H9 (cell line): ENCODE measurements at regions not wholly inside any gene's neighbourhood (a gene's known extent, or its start where the extent isn't known, plus 50 kb on each side); places are given as distances from the start of the nearest gene placed in this dataset.

Experiments used
- DNase-seq: peaks from one replicate; pipeline ENCODE4 v3.0.0-alpha.2; 2017
- H2AFZ ChIP-seq: one replicate; pipeline ENCODE4 v1.6.1; 2013; ENCODE audit warnings: mild to moderate bottlenecking, low read length, control low read depth, moderate library complexity
- H2AK5ac ChIP-seq: 2 replicates; pipeline ENCODE4 v1.6.1; 2013; ENCODE audit warnings: low read length, control low read depth, mixed read lengths; ENCODE audit not compliant: insufficient read length
- H2BK120ac ChIP-seq: one replicate; pipeline ENCODE4 v1.6.1; 2013; ENCODE audit warnings: low read depth, mild to moderate bottlenecking, low read length, control low read depth, inconsistent platforms; ENCODE audit not compliant: poor library complexity, severe bottlenecking
- H2BK12ac ChIP-seq: 2 replicates; pipeline ENCODE4 v1.6.1; 2013; ENCODE audit warnings: low read length, control low read depth, mixed read lengths, low read depth; ENCODE audit not compliant: insufficient read length
- H2BK15ac ChIP-seq: 2 replicates; pipeline ENCODE4 v1.6.1; 2013; ENCODE audit warnings: low read depth, low read length, control low read depth
- H2BK20ac ChIP-seq: one replicate; pipeline ENCODE4 v1.6.1; 2013; ENCODE audit warnings: low read depth, mild to moderate bottlenecking, low read length, control low read depth, inconsistent platforms; ENCODE audit not compliant: poor library complexity, severe bottlenecking
- H2BK5ac ChIP-seq: 2 replicates; pipeline ENCODE4 v1.6.1; 2013; ENCODE audit warnings: low read length, control low read depth, mixed read lengths; ENCODE audit not compliant: insufficient read length
- H3K14ac ChIP-seq: 2 replicates; pipeline ENCODE4 v1.6.1; 2013; ENCODE audit warnings: low read length, control low read depth; ENCODE audit not compliant: insufficient read depth
- H3K18ac ChIP-seq: 2 replicates; pipeline ENCODE4 v1.6.1; 2013; ENCODE audit warnings: low read depth, mild to moderate bottlenecking, mixed read lengths, low read length, control low read depth; ENCODE audit not compliant: insufficient read length
- H3K23ac ChIP-seq: 2 replicates; pipeline ENCODE4 v1.6.1; 2013; ENCODE audit warnings: low read length, control low read depth, mixed read lengths, low read depth; ENCODE audit not compliant: insufficient read length
- H3K23me2 ChIP-seq: 2 replicates; pipeline ENCODE4 v1.6.1; 2013; ENCODE audit warnings: low read depth, mild to moderate bottlenecking, mixed read lengths, low read length, control low read depth; ENCODE audit not compliant: insufficient read length, poor library complexity, severe bottlenecking
- H3K27ac ChIP-seq: 2 replicates; pipeline ENCODE4 v1.5.1; 2013; ENCODE audit warnings: low read length, control low read depth, mixed read lengths, low read depth; ENCODE audit not compliant: insufficient read length
- H3K27me3 ChIP-seq: 2 replicates; pipeline ENCODE4 v1.6.1; 2013; ENCODE audit warnings: low read length, control low read depth, inconsistent platforms; ENCODE audit not compliant: insufficient read depth
- H3K4ac ChIP-seq: 2 replicates; pipeline ENCODE4 v1.6.1; 2013; ENCODE audit warnings: low read depth, mild to moderate bottlenecking, control low read depth, inconsistent platforms, low read length, moderate library complexity
- H3K4me1 ChIP-seq: 2 replicates; pipeline ENCODE4 v1.6.1; 2013; ENCODE audit warnings: low read length, control low read depth, inconsistent platforms; ENCODE audit not compliant: insufficient read depth
- H3K4me2 ChIP-seq: 2 replicates; pipeline ENCODE4 v1.6.1; 2013; ENCODE audit warnings: low read length, control low read depth, mixed read lengths; ENCODE audit not compliant: insufficient read length, insufficient read depth
- H3K56ac ChIP-seq: 2 replicates; pipeline ENCODE4 v1.6.1; 2013; ENCODE audit warnings: low read depth, mild to moderate bottlenecking, mixed read lengths, low read length, control low read depth; ENCODE audit not compliant: insufficient read length
- H3K79me1 ChIP-seq: 2 replicates; pipeline ENCODE4 v1.6.1; 2013; ENCODE audit warnings: low read depth, mild to moderate bottlenecking, moderate library complexity, low read length, control low read depth, inconsistent platforms; ENCODE audit not compliant: insufficient read depth, poor library complexity, severe bottlenecking
- H3K79me2 ChIP-seq: 2 replicates; pipeline ENCODE4 v1.6.1; 2013; ENCODE audit warnings: low read length, control low read depth, inconsistent platforms; ENCODE audit not compliant: insufficient read depth
- H3K9ac ChIP-seq: 2 replicates; pipeline ENCODE4 v1.6.1; 2013; ENCODE audit warnings: low read length, control low read depth, mixed read lengths; ENCODE audit not compliant: insufficient read length; ENCODE audit errors: extremely low read depth
- H3K9me3 ChIP-seq: one replicate; pipeline ENCODE4 v1.6.1; 2013; ENCODE audit warnings: low read depth, low read length, inconsistent platforms; ENCODE audit not compliant: control insufficient read depth
- H3T11ph ChIP-seq: one replicate; pipeline ENCODE4 v1.6.1; 2013; ENCODE audit warnings: mild to moderate bottlenecking, low read length, control low read depth, inconsistent platforms
- H4K20me1 ChIP-seq: one replicate; pipeline ENCODE4 v1.6.1; 2013; ENCODE audit not compliant: control insufficient read depth, insufficient read length, insufficient read depth
- H4K5ac ChIP-seq: 2 replicates; pipeline ENCODE4 v1.6.1; 2013; ENCODE audit warnings: low read depth, mild to moderate bottlenecking, mixed read lengths, low read length, control low read depth; ENCODE audit not compliant: insufficient read length
- H4K8ac ChIP-seq: replicated peaks from 2 replicates; pipeline ENCODE4 v1.6.1; 2013; ENCODE audit warnings: low read length, control low read depth, mixed read lengths, low read depth; ENCODE audit not compliant: insufficient read length
- H4K91ac ChIP-seq: 2 replicates; pipeline ENCODE4 v1.6.1; 2013; ENCODE audit warnings: low read depth, mild to moderate bottlenecking, moderate library complexity, mixed read lengths, low read length, control low read depth; ENCODE audit not compliant: insufficient read length
- H3K27ac Mint-ChIP-seq, 3 experiments: 2 replicates in 2 of 3; 3 replicates in 1 of 3; pipeline ENCODE4 v1.8.0; 2020 to 2021; ENCODE audit warnings: mixed read lengths in 3 of 3, mild to moderate bottlenecking in 1 of 3, moderate library complexity in 1 of 3
- H3K27me3 Mint-ChIP-seq: 2 replicates; pipeline ENCODE4 v1.8.0; 2021; ENCODE audit warnings: low read depth, mild to moderate bottlenecking, moderate library complexity, mixed read lengths
- H3K36me3 Mint-ChIP-seq, 3 experiments: 2 replicates in 2 of 3; 3 replicates in 1 of 3; pipeline ENCODE4 v1.8.0; 2020 to 2021; ENCODE audit warnings: low read depth in 3 of 3, mixed read lengths in 3 of 3; ENCODE audit not compliant: insufficient read depth in 1 of 3
- H3K4me1 Mint-ChIP-seq, 2 experiments: 2 replicates each; pipeline ENCODE4 v1.8.0; 2020; ENCODE audit warnings: mixed read lengths in 2 of 2
- H3K4me3 Mint-ChIP-seq, 2 experiments: 2 replicates in 1 of 2; 3 replicates in 1 of 2; pipeline ENCODE4 v1.8.0; 2020 to 2021; ENCODE audit warnings: mild to moderate bottlenecking in 2 of 2, mixed read lengths in 2 of 2, moderate library complexity in 1 of 2
- H3K9me3 Mint-ChIP-seq, 2 experiments: 2 replicates in 1 of 2; 3 replicates in 1 of 2; pipeline ENCODE4 v1.8.0; 2020; ENCODE audit warnings: mild to moderate bottlenecking in 2 of 2, mixed read lengths in 2 of 2, moderate library complexity in 1 of 2
- CTCF ChIP-seq: fragments of 200-600 bp; sonication (generic); conservative IDR thresholded peaks from 3 replicates; pipeline ENCODE4 v1.8.0; 2021; ENCODE audit warnings: antibody characterized with exemption, mild to moderate bottlenecking

DNA sequence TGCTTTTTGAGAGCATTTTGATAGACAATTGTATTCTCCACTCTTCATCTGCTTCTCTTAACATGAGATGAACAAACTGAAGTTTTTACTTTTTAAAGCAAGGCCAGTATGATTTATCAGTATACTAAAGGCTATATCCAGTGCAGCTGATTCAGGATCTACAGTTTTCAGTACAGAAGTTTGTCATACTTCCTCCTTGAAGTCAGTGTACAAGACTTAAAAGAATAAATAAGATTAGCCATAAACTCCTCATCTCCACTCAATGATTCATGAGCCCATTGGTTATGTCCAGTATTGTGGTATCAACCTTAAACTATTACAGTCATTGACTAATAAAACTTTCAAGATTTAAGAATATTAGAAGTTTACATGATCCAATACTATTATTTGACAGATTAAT lies 374.8 kb upstream of the EPHA7 start:
- Histone ChIP-seq H2BK20ac (no peak overlapping the region), H2AK5ac (no peak overlapping the region), H3K27ac (no peak overlapping the region), H3K4ac (no peak overlapping the region), H3K23me2 (no peaks in the 10 kb centered on the region), H2BK120ac (no peak overlapping the region), H3K9me3 (no peaks in the 10 kb centered on the region), H2BK12ac (no peak overlapping the region), H2AFZ (no peak overlapping the region), H3K23ac (no peak overlapping the region), H4K91ac (no peak overlapping the region), H3K79me1 (no peaks in the 10 kb centered on the region), H4K20me1 (no peaks in the 10 kb centered on the region), H2BK5ac (no peak overlapping the region), H2BK15ac (no peak overlapping the region), H3T11ph (no peak overlapping the region), H4K5ac (no peak overlapping the region), H3K4me1 (no peaks in the 10 kb centered on the region; the same call in 1 of the 2 replicates), H3K18ac (no peak overlapping the region), H3K9ac (no peak overlapping the region), H3K79me2 (no peaks in the 10 kb centered on the region), H3K27me3 (no peaks in the 10 kb centered on the region), H3K56ac (no peak overlapping the region), H3K14ac (no peak overlapping the region), H4K8ac (no peak overlapping the region), H3K4me2 (no peak overlapping the region)
- Mint-ChIP-seq H3K4me1 (peaks cover 15 to 16% of the 10 kb centered on the region in 2 experiments), H3K36me3 (no peaks in the 10 kb centered on the region; a peak in 1 of 7 replicates), H3K27ac (no peak overlapping the region), H3K9me3 (no peaks in the 10 kb centered on the region), H3K27me3 (no peaks in the 10 kb centered on the region), H3K4me3 (no peak overlapping the region)
- DNase-seq, result no peak
- no peak for TF ChIP-seq CTCF
